ENCODE measurements at regions not wholly inside any gene's neighbourhood (a gene's known extent, or its start where the extent isn't known, plus 50 kb on each side); places are given as distances from the start of the nearest gene placed in this dataset.
A peak's percentile ranks its signal among the peaks of the same experiment; 100 is the strongest.
"Not testable (repeated sequence)": the region's sequence is repeated elsewhere in the genome, so short reads cannot be mapped to it uniquely, and the experiment has no call there.

- DNase-seq, result no peak
Measured at GRCh38 chr6:28585335-28585734, 59.7 kb downstream of the GPX5 start.

DNA sequence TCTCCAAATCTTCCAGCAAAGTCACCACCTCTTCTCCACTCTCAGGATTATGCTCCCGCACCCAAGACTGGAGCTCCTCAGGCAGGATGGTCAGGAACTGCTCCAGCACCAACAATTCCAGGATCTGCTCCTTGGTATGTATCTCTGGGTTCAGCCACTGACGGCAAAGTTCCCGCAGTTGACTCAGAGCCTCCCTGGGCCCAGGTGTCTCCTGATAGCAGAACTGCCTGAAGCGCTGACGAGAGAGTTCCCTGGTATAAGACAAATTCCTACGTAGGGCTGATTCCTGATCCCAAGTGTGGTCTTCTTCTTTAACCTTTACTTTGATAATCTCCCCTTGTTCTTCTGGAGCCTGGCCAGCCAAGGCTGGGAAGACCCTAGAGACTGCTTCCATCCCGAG is 60.6 kb downstream of the GPX5 start:
- no peak for DNase-seq

DNA sequence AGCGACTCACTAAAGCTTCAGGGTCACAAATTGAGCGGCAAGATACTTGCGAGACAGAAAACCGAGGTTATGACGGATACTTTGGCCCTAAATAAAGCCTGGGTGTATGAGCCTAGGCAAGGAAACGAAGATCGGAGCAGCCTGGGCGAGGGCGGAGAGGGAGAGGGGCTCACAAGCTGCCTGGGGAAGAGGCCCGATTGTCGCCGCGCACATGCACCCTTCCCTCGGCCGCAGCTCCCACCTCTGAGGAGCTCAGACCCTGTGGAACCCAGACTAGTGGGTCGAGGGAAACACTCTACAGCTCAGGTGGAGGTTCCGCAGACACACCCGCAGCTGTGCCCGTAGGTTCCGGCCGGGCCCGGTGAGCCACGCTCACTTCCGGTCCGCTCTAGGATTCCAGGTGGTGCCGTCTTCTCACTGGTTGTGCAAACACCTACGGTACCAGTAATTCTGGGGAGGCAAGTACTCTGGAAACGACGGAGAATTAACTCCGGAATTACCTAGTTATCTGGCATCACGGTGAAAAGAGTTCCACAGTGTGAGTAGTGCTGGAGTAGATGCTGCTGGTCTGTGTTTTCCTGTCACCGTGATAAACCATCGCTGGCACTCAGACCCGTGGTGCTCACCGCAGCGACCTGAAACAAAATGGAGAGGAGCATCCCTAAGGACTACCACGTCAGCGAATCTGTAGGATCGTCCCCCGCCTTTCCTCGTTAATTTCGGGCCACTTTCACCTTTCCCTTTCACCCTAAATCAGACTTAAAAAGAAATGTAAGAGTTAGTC is 61.5 kb downstream of the GPX5 start:
- DNase-seq, result peak; percentile 62

DNA sequence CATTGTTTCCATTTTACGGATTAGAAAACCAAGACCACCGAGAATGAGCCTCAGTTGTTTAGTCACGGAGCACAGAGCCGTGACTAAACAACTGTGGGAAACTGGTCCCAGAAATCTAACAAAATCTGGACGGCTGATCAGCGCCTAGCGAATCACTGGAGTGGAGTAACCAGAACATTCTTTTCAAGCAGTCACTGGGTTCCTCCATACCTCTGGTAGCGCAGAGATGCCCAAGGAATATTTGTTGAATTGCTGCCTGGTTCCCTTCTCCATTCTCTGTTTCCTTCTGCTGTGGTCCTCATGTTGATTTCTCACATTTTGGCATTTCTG is 62.0 kb downstream of the GPX5 start:
- no peak for DNase-seq

- no peak for DNase-seq
Measured at GRCh38 chr6:28588666-28589065, 63.0 kb downstream of the GPX5 start.

DNA sequence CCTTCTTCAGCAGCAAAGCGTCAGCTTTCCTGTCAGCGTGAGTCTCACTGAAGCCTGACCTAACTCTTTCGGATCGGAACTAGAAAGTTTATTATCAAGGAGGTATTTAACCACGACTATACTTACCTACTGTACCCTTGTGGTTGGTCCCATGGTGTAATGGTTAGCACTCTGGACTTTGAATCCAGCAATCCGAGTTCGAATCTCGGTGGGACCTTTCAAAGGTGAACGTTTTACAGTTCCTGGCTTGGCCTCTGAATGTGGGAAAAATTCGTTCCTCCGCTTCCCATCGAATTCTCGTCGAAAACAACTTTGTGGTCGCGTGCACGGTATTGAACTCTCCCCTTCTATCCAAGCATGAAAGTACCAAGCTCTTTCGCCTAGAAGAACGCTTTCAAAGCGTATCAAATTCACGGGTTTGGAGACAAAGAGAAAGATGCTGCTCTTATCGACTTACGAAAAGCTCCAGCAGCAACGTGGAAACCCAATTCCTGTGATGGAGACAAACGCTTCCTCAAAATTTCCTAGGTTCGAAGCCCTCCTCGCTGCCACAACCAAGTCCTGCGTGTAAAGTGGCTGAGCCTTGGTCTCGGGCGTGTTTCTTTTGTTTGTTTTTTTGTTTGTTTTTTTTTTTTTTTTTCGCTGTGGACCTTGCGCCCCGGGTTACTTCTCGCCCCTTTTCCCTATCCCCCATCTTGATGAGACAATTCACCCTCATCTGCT is 63.7 kb downstream of the GPX5 start:
- peak; percentile 23 for DNase-seq

DNA sequence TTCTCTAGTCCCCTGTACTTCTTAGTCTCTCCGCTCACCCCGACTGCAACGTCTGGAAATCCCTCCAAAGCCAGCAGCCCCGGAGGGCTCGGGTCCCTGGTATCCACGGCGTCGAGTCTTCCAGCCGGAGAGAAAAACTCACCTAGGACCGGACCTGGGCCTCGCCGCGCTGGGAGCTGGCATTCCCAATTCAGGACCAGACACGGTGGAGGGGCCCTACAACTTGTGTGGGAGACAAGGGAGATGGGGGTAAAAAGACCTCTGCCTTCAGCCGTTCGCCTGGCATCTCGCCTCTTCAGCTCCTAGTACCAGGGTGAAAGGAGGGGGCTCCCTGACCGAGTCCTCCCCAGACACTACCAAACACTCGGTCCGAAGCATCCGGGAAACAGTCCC is 64.3 kb downstream of the GPX5 start:
- DNase-seq, result no peak

DNA sequence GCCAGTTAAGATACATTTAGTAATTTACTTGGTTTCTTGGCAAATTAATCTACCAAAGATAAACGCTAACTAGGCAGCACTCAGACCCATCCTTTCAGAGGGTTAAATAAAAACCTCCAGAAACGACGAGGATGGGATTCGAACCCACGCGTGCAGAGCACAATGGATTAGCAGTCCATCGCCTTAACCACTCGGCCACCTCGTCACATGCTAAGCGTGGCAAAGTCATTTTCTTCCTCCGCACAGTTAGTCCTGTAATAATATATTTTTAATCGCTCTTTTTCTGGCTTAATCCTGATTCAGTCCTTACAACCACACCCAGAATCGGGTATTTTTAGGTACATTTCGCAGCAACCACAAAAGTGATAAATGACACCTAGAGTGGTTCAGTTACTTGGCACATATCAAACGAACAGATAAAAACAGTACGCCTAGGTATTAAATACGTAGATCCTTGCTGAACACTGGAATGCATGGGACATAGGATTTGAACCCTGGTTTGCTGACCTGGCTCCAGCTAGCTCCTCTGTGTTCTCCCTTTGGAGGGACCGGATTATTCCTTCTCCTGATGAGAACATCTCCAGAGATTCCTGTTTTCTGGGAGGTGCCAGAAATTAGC is 71.6 kb downstream of the GPX5 start:
- peak; percentile 33 for DNase-seq

DNA sequence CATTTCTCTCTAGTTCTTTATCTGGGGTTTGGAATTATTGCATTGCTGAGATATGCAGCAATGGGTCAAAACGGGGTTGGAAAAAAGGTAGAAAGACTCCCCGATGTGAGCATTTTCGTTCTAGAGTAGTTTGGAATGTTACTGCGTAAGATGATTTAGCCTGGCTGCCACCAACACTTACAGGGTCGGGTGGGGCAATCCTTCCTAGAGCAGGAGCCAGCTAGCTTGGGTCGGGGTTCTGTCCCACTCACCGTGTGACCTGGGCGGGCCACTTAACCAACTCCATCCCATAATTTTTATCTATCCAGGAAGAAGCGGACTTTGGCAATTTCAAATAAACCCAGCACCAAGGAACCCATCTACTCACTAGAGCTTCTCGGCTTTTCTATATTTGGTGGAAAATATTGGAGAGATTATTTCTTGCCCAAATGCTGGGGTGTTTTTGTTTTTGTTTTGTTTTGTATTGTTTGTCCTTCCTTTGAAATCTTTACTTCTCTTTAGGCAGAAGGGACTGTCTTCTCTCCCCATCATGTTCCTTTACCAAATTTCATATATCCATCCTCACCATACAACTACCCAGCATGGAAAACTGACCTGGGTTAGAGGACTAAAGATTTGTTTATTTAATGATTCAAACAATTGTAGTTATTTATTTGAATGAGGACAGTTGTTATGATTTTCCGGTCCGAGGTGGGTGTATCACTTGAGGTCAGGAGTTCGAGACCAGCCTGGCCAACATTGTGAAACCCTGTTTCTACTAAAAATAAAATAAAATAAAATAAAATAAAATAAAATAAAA is 72.4 kb downstream of the GPX5 start:
- DNase-seq, result no peak

DNA sequence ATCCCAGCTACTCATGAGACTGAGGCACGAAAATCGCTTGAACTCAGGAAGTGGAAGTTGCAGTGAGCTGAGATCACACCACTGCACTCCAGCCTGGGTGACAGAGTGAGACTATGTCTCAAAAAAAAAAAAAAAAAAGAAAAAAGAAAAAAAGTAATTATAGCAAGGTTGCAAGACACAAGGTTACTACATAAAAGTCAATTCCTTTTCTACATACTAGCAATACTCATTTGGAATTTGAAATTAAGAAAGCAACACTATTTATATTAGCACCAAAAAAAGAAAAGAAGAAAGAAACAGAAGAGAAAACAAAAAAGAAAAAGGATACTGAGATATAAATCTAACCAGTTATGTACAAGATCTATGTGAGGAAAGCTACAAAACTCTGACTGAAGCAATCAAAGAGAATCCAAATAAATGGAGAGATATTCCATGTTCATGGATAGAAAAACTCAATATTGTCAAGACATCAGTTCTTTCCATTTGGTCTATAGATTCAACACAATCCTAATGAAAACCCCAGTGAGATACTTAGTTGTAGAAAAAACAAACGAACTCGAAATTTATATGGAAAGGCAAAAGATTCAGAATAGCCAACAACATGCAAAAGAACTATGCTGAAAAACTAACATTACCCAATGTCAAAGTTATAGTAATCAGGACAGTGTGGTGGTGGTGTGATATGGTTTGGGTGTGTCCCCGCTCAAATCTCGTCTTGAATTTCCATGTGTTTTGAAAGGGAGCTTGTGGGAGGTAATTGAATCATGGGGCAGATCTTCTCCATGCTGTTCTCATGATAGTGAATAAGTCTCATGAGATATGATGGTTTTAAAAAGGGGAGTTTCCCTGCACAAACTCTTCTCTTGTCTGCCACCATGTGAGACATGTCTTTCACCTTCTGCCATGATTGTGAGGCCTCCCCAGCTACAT is 73.3 kb downstream of the GPX5 start:
- no peak for DNase-seq

DNA sequence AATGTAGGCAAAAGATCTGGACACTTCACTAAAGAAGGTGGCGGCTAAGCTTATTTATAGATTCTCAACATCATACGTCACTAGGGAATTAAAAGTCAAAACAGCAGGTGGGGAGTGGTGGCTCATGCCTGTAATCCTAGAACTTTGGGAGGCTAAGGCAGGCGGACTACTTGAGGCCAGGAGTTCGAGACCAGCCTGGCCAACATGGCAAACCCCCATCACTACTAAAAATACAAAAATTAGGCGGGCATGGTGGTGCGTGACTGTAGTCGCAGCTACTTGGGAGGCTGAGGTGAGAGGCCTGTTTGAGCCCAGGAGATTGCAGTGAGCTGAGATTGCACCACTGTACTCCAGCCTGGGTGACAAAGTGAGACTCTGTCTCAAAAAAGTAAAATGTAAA is 74.6 kb downstream of the GPX5 start:
- no peak for DNase-seq

DNA sequence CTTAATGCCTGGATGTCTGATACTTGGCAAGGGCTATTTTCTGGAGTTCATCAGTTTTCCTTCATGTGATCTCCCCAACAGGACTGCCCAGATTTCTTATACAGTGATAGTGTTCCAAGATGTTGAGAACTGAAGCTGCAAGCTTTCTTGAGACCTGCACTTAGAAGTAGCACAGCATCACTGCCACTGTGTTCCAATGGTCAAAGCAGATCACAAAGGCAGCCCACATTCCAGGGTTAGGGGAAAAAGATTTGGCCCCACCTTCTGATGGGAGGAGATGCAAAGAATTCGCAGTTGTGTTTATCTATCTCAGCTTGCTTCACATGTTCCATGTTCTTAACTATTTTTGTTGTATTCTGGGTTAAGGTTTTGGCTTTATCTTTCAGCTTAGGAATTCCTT is 78.2 kb downstream of the GPX5 start:
- no peak for DNase-seq

DNA sequence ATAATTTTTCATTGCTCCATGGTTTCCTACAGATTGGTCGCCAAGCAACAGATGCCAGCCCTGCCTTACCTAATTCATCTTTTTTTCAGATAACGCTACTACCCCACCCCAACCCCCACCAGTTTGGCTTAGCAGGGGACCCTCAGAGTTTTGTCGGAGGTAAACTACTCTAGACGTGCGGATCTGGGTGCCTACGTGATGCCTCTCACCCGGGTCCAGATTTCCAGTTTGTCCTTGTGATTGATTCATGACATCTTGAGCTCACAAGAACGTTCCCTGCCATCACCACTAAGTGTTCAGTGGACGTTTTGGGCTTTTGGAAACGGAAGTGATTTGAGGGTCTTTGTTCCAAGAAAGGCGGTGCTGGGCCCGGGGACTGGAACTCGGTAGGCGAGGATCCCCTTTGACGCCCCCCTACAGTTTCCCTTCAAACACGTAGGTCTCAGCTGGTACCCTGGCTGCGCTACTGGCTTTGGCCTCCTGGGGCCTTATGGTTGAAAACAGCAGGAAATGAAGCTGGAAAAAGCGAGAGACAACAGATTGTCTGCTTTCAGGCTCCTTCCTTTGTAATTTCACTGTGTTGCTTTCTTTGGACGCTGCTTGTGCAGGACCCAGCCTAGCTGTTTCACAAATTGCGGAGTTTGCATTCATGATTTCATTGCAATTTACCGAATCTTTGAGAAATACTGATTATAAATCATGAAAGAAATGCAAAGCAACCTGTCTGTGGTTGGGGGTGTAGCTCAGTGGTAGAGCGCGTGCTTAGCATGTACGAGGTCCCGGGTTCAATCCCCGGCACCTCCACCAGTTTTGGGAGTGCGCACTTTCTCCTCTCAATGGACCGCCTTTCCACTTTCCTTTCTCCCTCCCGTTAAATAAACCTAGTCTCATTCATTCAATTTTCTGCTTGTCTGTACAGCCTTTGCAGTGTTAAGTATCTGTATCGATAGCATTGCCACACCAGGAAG is 81.0 kb downstream of the GPX5 start:
- DNase-seq, result peak; percentile 18

DNA sequence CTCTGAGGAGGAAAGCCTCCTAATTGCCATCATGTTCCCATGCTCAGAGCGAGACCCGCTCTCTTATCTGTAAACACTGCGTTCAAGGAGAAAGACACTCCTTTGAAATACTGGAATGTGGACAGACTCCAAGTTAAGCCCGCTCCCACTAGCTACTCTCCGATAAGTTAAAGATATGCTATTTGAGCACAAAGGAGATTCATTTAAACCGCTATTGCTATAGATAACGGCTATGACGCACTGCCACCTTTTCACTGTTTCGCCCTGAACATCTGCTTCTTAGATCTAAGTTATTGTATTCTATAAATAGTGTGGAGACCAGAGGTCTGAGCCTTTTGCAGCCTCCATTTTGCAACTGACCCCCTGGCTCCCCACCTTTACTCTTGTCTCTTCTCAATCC is 82.3 kb downstream of the GPX5 start:
- no peak for DNase-seq

DNA sequence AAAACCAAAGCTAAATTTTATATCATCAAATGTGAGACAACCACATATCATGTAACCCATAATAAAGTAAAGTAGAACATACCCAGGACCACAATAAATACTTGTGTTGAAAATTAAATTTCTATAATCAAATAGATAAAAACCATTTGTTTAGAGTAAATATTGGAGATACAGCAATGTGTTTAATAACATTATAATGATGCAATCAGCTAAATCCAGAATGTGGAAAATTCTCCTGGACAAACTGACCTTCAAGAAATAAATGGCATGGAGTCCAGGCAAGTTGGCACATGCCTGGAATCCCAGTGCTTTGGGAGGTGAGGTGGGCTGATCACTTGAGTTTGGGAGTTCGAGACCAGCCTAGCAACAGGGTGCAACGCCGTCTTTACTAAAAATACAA is 84.0 kb downstream of the GPX5 start:
- DNase-seq, result no peak

DNA sequence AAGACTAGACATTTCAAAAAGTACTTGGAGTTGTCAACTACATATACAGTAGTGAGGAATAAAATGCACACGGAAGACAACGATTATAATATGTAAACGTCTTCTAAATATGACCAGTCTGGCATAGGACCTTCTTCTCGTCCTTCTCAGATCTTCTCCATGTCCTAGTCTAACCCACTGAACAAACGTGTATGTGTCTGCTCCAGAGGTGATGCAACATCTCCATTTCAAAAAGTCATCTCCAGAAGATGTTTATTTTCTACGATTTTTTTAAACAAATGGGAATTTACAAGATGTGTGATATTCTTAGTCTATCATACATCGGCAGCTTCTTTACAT is 89.9 kb downstream of the GPX5 start:
- DNase-seq, result no peak

GRCh38 chr6:28615955-28616747 is 90.5 kb downstream of the GPX5 start:
- no peak for DNase-seq

DNA sequence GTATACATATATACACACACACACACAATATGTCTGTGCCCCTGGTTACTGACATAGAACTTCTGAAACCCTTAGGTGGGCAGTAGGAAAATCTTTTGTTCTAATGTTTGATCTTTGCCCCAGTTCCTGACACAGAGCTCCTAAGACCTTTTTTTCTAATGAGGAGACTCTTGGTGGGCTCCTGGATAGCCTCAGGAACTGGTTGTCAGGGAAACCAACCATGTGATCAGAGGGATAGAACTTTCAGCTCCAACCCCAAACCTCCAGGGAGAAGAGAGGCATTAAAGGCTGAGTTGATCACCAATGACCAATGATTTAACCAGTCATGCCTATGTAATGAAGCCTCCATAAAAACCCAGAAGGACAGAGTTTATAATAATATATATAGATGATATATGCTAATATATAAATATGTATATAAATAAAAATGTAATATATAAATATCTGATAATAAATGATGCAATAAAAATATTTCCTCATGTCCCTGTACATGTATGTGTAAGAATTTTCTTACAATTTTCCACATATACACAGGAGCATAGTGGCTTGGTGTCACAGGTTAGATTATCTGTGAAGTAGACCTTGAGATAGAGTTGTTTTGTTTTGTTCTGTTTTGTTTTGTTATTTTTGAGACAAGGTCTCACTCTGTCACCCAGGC is 93.3 kb downstream of the GPX5 start:
- no peak for DNase-seq

DNA sequence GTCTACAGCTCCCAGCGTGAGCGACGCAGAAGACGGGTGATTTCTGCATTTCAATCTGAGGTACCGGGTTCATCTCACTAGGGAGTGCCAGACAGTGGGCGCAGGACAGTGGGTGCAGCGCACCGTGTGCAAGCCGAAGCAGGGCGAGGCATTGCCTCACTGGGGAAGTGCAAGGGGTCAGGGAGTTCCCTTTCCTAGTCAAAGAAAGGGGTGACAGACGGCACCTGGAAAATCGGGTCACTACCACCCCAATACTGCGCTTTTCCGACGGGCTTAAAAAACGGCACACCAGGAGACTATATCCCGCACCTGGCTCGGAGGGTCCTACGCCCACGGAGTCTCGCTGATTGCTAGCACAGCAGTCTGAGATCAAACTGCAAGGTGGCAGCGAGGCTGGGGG is 95.6 kb downstream of the GPX5 start:
- DNase-seq, result not testable (repeated sequence)

- not testable (repeated sequence) for DNase-seq
Measured at GRCh38 chr6:28623242-28623641, 97.6 kb downstream of the GPX5 start.

All from CD4-positive, alpha-beta T cell treated with Interleukin-17A for 1 hour (primary cell).